ENCODE measurements at regions not wholly inside any gene's neighbourhood (a gene's known extent, or its start where the extent isn't known, plus 50 kb on each side); places are given as distances from the start of the nearest gene placed in this dataset.

- no peak for TF ChIP-seq POLR2A (IDR thresholded peaks at IDR 0.05; ENCODE audit: insufficient read depth in 1 of 2, low read depth in 2 of 2, low read length in 2 of 2)
- TF ChIP-seq ZHX1 (CRISPR knock-in tag; IDR thresholded peaks at IDR 0.05; ENCODE audit: low read depth) = no peak
- TF ChIP-seq CEBPB (IDR thresholded peaks at IDR 0.05; ENCODE audit: borderline replicate concordance, low read depth, low read length) = no peak
- no peak for TF ChIP-seq FLYWCH1 (CRISPR knock-in tag; IDR thresholded peaks at IDR 0.05)
- TF ChIP-seq HNRNPLL (IDR thresholded peaks at IDR 0.05; ENCODE audit: low read depth, low read length, poor library complexity, severe bottlenecking) = no peak
These were observed 111.6 kb upstream of the SATB2 start for GRCh38 chr2:199569336-199569735.
